HG02763 (cell line): ENCODE measurements at regions not wholly inside any gene's neighbourhood (a gene's known extent, or its start where the extent isn't known, plus 50 kb on each side); places are given as distances from the start of the nearest gene placed in this dataset.
A peak's percentile ranks its signal among the peaks of the same experiment; 100 is the strongest.

ENCODE experiments used
- ATAC-seq: cut with Tn5 transposase; IDR thresholded peaks from one replicate; pipeline ENCODE4 v1.9.1; 2021; ENCODE audit warnings: mild to moderate bottlenecking, moderate library complexity; ENCODE audit not compliant: unreplicated experiment

DNA sequence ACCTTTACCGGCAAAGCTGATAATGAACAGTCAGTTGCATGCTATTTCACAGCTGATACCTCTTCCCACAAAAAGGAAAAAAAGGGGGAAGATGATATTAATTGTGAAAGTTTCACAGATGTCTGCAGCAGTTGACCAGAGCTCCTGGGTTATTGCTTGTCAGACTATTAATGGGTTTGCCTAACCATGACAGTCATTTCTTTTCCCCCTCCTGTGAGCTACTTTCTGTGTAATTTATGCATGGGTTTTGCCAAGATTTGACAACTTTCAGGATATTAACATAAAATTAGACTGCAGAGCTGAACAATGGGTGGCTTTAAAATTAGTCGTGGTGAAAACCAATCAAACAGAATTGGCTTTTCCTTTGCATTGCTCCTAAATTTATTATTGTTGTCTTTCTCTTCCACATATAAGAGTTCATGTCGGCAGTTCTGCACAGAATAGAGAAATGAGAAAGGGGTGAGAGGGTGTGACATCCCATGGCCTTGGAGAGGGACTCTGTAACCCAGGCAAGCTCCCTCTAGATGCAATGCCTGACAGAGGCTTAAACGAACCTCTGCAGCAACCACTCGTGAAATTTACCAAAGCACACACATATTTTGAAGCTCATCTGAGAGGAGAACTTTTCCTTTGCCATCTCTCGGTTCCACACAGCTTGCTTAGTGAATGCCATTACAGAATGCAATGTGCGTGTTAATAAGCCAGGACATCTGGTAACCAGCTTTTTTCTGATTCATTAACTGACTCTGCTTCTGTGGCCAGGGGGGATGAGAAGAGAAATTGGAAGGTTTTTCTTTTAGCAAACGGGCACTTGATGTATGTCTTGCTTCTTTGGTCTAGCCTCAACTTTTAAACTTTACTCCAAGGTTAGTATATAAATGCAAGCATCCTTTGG, 82.2 kb upstream of the ITGA4 start:
- peak; percentile 68 for ATAC-seq

DNA sequence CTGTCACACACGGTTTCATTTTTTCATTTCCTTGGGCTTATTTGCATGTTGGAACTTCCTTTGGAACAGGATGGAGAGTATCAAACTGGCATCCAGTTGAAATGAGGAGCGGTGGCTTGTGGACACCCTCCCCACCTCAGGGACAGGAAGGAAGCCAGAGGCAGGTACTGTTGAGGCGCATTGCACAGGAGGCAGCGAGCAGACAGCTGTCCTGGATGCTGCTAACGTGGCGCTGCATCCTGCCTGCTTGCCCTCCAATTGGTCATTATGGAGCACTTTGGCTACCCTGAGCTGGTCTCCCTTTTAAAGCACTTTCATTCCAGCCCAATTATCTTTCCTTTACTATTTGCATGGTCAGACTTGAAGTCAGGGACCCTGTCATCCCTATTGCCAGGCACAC, 80.7 kb upstream of the ITGA4 start:
- no peak for ATAC-seq

DNA sequence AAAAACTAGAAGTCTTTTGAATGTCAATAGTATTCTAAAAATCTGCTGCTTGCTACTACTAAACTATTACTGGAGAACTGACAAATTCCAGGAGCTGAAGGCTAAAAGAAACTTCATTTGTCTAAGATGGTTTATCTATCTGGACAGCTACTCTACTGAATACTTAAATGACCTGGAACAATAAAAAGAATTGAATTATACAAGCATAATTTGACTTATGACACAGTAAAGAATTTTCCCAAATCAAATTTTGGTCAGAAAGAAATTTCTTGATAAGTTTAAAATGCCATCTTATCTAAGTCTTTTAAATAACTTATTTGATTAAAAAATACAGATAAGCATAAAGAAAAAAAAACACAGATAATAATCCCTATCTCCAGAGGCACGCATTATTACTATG, 80.2 kb upstream of the ITGA4 start:
- ATAC-seq = no peak

GRCh38 chr2:181378491-181378890, 78.7 kb upstream of the ITGA4 start:
- ATAC-seq = no peak

- no peak for ATAC-seq
These were observed 76.6 kb upstream of the ITGA4 start for GRCh38 chr2:181380581-181380980.

GRCh38 chr2:181384923-181385322, 72.3 kb upstream of the ITGA4 start:
- ATAC-seq = no peak

GRCh38 chr2:181389524-181389923, 67.7 kb upstream of the ITGA4 start:
- no peak for ATAC-seq

DNA sequence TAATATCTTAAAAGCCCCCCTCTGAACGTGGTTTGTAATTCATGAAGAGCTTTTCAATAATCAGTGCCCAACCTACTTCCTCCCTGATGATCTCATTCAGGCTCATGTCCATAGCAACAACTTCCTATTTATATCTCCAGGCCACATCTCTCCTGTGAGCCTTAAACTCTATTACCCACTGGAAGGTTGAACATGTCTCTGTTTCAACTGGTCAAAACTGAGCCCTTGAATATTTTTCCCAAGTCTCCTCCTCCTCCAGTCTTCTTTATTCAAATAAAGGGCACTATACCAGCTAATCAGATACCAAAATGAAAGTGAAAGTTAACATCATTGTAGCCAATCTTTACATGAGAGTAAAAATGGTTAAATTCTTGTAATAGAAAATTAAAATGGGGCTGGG, 63.7 kb upstream of the ITGA4 start:
- no peak for ATAC-seq

DNA sequence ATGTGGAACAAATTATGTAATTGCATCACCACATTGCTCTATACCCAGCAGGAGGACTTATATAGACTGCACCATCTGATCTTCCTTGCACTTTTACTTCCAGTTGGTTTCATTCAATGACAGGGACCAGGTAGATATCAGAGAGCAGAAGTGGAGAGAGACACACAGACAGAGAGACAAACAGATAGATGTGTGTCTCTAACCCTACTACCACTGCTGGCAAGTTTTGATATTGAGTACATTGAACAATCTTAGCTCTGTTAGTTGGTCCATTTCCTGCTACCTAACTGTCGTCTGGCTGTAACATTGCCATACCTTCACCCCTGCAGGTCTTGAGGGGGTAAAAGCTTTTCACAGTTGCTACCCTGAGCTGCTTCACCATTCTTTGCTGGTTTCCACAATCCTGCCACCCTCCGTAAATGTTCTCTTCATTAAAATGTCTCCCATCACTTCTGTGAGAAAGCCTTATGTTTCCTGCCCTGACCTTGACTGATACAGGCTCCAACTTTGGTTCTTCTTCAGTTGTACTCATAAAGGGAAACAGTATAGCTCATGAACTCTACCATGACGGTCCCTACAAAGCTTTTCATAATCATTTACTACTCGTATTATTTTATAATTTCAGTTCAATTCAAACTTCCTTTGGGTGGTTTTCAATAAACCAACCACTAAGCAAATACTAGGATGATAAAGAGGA, 62.3 kb upstream of the ITGA4 start:
- ATAC-seq = no peak

GRCh38 chr2:181395851-181396250, 61.3 kb upstream of the ITGA4 start:
- no peak for ATAC-seq

- ATAC-seq = no peak
These were observed 60.7 kb upstream of the ITGA4 start for GRCh38 chr2:181396256-181397123.

DNA sequence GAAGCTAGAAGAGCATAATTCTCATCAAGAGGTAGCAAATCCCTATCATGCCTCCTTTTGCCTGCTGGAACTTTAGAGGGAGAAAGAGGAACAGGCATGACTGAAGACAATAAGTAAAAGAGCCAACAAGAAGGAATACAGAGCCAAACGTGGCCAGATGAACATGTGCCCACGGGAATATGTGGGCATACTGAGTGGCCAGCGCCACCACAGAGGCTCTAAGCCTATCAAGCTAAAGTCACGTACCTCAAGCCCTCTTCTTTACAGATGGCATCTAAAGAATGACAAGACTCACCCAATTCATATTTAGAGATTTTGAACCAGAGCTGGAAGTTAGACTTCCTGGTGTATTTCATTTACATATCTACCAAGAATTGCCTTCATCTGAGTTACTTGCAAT, 59.9 kb upstream of the ITGA4 start:
- ATAC-seq = no peak

- ATAC-seq = no peak
These were observed 59.2 kb upstream of the ITGA4 start for GRCh38 chr2:181398000-181398399.

DNA sequence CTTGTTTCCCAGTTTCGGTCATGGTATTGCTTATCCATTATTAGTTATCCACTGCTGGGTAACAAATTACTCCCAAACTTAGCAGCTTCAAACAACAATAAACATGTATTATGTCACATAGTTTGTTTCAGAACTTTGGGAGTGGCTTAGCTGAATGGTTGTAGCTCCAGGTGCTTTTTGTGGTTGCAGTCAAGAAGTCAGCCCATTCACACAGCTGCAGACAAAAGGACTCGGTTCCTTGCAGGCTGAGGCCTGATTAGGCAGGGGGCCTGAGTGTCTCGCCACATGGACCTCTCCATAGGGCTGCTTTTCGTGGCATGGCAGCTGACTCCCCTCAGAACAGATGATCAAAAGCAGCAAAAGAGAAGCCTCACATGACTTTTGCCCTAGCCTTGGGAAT, 58.2 kb upstream of the ITGA4 start:
- no peak for ATAC-seq

DNA sequence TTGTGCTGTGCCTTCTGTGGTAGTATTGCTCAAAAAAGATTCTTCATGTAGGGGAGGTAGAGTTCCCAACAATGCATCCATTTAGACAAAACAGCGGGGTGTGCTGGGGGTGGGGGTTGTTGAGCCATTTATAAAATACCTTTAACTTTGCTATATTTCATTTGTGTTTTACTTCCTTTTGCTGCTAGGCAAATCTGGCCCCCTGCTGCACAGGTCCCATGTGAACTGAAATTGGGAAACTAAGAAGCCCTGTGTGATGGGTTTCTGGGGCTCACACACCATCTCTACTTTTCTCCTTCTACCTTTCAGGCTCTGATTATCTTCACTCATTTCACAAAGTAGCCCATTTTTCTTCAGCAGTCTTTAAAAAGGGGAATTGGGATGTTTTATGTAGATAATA, 52.7 kb upstream of the ITGA4 start:
- ATAC-seq = no peak

- ATAC-seq = no peak
These were observed 50.0 kb upstream of the ITGA4 start for GRCh38 chr2:181407171-181407570.
